ENCODE measurements at regions not wholly inside any gene's neighbourhood (a gene's known extent, or its start where the extent isn't known, plus 50 kb on each side); places are given as distances from the start of the nearest gene placed in this dataset.

GRCh38 chr15:36344887-36345286 is 234.5 kb upstream of the CDIN1 start:
- no peak for TF ChIP-seq CTCF (IDR thresholded peaks at IDR 0.05; ENCODE audit: insufficient read depth, low read length, poor library complexity, severe bottlenecking)
- Histone ChIP-seq H3K4me3 (replicated peaks; ENCODE audit: low read depth, low read length) (no peak overlapping the region), H3K27me3 (replicated peaks; ENCODE audit: control insufficient read depth, insufficient read depth, low read length) (no peaks in the 10 kb centered on the region), H3K36me3 (ENCODE audit: control insufficient read depth, insufficient read depth, low read length) (no peaks in the 10 kb centered on the region)
- no peak for DNase-seq (ENCODE audit: extremely low read depth, insufficient read length)

GRCh38 chr15:36347272-36347858 is 232.1 kb upstream of the CDIN1 start:
- no peak overlapping the region for H3K4me3 ChIP-seq (replicated peaks; ENCODE audit: low read depth, low read length)

DNA sequence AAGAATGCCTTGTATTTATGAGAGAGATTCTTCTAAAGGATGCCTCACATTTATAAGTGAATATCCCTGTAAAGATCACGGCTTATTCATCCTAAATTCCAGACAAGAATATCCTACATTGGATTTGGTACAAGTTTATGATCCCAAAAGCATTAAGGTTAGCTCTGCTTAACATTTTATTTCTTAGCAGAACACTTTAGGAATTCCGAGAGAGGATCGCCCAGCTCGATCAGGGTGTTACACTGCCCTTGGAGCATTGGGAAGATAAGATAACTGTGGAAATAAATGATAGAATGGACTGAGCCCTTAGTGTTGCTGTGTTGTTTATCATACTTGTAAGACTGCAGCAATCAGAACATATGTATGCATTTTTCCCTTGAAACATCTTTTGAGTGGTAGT is 223.0 kb upstream of the CDIN1 start:
- Histone ChIP-seq H3K36me3 (ENCODE audit: control insufficient read depth, insufficient read depth, low read length) (no peaks in the 10 kb centered on the region), H3K4me3 (replicated peaks; ENCODE audit: low read depth, low read length) (no peak overlapping the region), H3K27me3 (replicated peaks; ENCODE audit: control insufficient read depth, insufficient read depth, low read length) (no peaks in the 10 kb centered on the region)
- no peak for TF ChIP-seq CTCF (IDR thresholded peaks at IDR 0.05; ENCODE audit: insufficient read depth, low read length, poor library complexity, severe bottlenecking)
- DNase-seq (ENCODE audit: extremely low read depth, insufficient read length) = no peak

More at GRCh38 chr15:36347272-36347858, 232.1 kb upstream of the CDIN1 start:
- Histone ChIP-seq H3K36me3 (ENCODE audit: control insufficient read depth, insufficient read depth, low read length) (no peaks in the 10 kb centered on the region), H3K27me3 (replicated peaks; ENCODE audit: control insufficient read depth, insufficient read depth, low read length) (no peaks in the 10 kb centered on the region)
- DNase-seq (ENCODE audit: extremely low read depth, insufficient read length) = no peak
- TF ChIP-seq CTCF (IDR thresholded peaks at IDR 0.05; ENCODE audit: insufficient read depth, low read length, poor library complexity, severe bottlenecking) = no peak

DNA sequence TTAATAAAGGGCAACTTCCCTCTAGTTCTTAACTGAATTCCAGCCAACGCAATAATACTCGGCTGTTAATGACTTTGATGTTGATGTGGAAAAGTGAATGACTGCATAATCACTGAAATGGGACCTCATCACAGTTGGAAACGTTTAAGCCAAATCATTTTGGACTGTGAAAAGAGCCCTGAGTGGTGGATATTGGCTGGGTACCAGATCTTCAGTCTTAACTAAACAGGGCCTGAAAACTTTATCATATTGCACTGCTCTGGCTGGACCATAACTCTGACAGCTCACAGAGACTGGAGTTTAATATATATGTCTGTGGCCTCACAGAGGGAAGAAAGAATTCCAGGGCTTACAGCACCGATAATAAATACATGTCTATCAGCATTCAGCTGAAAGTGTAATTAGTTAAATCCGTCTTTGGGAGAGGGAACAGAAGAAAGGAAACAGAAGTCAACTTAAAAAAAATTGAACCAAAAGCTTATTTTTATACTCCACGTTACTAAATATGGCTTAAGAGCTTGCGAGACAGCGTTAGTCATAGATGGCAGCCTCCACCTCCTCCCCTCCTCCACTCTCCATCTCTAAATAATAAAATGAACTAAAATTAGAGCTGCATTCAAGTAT is 222.3 kb upstream of the CDIN1 start:
- no peak for TF ChIP-seq CTCF (IDR thresholded peaks at IDR 0.05; ENCODE audit: insufficient read depth, low read length, poor library complexity, severe bottlenecking)
- Histone ChIP-seq H3K36me3 (ENCODE audit: control insufficient read depth, insufficient read depth, low read length) (no peaks in the 10 kb centered on the region), H3K27me3 (replicated peaks; ENCODE audit: control insufficient read depth, insufficient read depth, low read length) (no peaks in the 10 kb centered on the region), H3K4me3 (replicated peaks; ENCODE audit: low read depth, low read length) (no peak overlapping the region)
- no peak for DNase-seq (ENCODE audit: extremely low read depth, insufficient read length)

DNA sequence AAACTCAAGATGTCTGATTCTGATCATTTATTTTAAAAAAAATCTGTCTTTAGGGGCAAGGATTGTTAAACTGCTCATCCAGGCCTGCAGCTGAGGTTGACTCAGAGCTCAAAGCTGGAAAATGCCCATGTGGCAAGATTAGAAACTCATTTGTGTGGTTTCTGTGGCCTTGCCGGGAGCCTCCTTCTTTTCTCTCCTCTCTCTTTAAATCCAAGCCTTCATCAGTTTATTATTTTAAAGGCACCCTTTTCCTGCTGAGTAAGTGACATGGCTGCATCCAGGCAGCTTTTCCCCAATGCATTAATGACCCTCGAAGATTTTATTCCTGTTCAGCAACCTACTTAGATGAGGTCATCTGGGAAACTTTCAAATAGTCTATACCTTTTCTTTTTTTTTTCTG is 221.3 kb upstream of the CDIN1 start:
- no peak for DNase-seq (ENCODE audit: extremely low read depth, insufficient read length)
- TF ChIP-seq CTCF (IDR thresholded peaks at IDR 0.05; ENCODE audit: insufficient read depth, low read length, poor library complexity, severe bottlenecking) = no peak
- H3K27me3 ChIP-seq (replicated peaks; ENCODE audit: control insufficient read depth, insufficient read depth, low read length) = no peaks in the 10 kb centered on the region
- H3K4me3 ChIP-seq (replicated peaks; ENCODE audit: low read depth, low read length) = no peak overlapping the region
- no peaks in the 10 kb centered on the region for H3K36me3 ChIP-seq (ENCODE audit: control insufficient read depth, insufficient read depth, low read length)
